ENCODE measurements at regions not wholly inside any gene's neighbourhood (a gene's known extent, or its start where the extent isn't known, plus 50 kb on each side); places are given as distances from the start of the nearest gene placed in this dataset.
"Not testable (repeated sequence)": the region's sequence is repeated elsewhere in the genome, so short reads cannot be mapped to it uniquely, and the experiment has no call there.

DNA sequence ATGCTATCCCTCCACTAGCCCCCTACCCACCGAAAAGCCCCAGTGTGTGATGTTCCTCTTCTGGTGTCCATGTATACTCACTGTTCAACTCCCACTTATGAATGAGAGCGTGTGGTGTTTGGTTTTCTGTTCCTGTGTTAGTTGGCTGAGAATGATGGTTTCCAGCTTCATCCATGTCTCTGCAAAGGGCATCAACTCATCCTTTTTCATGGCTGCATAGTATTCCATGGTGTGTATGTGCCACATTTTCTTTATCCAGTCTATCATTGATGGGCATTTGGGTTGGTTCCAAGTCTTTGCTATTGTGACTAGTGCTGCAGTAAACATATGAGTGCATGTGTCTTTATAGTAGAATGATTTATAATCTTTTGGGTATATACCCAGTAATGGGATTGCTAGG lies 599.3 kb upstream of the B3GAT1 start:
- not testable (repeated sequence) for DNase-seq

DNA sequence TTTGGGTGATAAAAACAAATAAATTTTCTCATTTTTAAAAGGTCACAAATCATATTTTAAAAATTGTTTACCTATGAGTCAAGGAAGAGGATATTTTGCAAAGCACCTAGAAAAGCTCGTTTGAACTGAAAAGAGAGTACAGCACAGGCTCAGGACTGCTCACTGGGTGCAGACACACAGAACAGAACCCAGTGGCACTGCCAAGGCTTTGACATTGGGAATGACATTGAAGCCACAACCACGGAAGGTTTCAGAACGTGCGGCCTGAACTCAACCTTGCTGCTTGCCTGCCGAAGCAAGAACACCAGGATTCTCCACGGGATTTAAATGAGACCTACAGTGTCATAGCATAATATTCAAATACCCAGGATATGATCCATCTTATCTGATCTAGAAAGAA lies 597.1 kb upstream of the B3GAT1 start:
- no peak for DNase-seq

DNA sequence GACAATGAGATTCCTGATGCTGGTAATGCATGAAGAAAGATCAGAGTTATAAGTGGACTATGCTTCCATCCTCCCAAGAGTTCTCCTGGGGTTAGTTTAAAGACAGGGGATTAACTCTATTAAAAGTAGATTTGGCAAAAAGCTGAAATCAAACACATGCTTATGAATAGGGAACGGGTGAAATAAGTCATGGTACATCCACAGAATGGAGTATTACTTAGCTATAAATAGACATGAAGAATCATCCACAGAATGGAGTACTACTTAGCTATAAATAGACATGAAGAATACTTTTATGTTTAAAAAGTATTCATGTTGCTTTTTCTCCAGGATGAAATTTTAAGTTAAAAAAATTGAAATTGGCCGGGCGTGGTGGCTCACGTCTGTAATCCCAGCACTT lies 596.4 kb upstream of the B3GAT1 start:
- DNase-seq = no peak

DNA sequence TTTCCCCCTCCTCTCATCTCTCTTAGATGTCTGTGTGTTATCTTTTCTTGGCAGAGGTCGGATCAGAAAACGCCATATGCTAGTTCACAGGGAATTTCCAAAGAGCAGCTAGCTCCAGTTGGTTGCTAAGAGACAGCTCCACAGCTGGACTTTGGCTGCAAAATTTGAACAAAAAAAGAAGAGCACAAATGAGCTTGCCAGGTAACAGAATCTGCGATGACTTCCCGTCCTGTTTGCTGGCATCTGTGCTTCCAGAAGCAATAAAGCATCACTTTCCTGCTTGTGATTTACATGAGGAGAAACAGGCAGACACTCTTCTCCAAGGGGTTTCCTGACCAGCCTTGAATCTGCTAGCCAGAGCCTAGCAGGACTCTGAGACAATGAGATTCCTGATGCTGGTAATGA lies 596.0 kb upstream of the B3GAT1 start:
- DNase-seq = no peak

DNA sequence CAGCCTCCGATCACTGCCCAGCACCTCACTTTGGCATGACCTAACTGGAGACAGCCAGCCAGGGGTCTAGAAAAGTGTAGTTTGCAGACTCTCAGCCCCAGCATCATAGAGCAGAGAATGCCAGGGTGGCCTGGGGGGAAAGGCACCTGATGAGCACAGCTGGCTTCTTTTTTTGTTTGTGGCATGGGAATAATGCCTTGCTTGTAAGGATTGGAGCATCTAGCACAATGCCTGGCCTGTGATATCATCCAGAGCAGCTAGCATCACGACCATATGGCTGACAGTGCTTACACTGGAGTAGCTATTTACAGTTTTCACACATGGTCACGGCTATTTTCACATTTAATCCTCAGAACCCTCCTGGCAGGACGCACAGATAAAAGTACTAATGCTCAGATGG lies 594.8 kb upstream of the B3GAT1 start:
- DNase-seq = no peak

DNA sequence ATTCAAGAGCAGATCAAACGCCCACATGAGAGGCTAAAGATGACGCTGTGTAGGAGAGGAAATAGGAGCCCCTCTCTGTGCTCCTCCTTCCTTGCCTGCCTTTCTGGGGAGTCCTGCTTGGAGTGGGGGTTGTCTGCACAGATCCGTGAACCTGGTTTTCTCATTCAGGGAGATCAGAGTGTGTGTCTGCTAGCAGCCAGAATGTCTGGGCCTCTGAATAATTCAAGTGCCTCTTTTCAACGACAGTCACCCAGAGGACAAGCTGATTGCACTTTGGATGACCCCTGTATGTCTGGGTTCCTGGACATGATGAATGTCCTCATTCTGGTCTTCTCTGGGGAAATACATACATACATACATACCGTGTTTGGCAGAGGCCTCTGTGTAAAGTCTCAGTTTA lies 592.5 kb upstream of the B3GAT1 start:
- no peak for DNase-seq

DNA sequence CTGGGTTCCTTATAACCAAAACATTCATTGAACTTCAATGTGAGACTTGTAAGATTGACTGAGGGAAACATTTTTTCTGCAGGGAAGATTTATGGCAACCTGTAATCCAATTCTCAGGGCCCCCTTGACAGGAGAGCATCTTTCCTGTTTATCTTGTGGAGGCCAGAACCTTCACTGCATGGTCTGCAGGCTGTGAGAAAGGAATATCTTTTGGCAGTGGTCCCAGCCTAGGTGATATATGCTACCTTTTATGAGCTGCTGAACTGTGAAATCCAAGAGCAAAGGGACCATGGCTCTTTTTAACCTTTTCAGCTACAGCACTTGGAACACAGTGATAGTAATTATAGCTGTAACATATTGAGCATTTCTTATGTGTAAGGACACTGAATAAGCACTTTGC lies 590.2 kb upstream of the B3GAT1 start:
- DNase-seq = no peak

DNA sequence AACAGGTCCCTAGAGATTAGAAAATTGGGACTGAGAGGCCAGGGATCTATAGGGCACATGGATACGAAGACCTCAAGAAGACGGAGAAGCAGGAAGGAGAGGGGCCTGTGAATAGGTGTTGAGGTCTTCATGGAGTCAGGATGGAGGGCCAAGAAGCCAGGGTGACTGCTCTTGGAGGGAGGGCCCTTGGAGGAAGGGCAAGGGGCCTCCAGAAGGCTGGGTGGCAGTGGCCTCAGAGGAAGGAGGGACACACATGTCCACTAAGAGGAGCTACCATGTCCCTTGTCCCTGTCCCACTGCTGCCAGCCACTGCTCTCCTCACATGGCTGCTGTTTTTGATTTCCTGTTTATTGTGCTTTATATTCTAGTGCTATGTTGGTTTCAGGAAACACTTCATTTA lies 589.5 kb upstream of the B3GAT1 start:
- DNase-seq = no peak

DNA sequence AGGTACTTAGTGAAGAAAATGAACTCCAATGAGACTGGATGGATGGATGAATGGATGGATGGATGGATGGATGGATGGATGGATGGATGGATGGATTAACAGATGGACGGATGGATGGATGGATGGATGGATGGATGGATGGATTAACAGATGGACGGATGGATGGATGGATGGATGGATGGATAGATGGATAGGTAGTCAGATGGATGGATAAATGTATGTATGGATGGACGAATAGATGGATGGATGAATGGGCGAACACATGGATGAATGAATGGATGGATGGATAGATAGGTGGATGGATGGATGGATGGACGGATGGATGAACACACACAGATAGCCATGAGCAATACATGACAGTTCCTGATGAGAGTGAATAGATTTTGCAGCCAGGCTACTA lies 589.0 kb upstream of the B3GAT1 start:
- DNase-seq = not testable (repeated sequence)

DNA sequence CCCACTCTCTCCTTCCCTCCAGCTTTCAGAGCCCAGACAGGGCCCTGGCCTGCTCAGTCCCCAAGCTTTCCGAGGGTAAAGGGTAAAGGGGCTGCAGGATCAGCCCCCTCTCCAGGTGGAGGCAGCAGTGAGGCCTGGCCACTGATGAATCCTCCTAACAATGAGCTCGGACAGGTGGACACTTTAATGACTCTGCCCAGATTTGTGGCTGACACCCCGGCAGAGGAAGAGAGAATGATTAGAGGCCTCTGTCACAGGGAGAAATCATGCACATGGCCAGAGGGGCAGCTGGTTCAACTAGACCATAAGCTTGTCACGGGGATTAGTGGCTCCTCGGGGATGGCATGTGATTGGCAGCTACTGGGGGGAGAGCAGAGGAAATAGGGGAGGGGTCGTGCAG lies 587.5 kb upstream of the B3GAT1 start:
- DNase-seq = no peak

DNA sequence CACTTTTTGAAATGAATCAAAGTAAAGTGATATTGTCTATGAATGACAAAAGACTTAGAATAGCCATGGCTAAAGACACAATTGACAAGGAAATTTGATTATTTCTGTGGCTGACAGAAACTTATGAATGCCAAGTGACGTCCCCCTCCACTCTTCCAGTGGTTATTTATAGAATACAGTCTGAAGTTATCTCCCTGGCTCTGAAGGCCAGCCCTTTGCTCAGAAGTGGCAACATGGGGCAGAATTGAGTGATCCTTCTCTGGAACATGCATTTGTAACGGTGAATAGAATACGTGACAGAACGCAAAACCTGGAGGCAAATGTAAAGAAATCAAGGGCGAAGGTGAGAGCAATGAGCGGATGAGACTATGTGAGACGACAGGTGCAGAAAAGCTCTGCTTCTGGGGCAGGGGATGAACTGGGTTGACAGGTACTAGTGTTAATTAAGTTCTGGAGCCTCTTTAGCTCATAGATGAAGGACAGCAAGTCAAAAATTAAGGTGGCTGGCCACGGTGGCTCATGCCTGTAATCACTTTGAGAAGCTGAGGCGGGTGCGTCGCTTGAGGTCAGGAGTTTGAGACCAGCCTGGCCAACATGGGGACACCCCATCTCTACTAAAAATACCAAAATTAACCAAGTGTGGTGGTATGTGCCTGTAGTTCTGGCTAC lies 585.7 kb upstream of the B3GAT1 start:
- DNase-seq = no peak

DNA sequence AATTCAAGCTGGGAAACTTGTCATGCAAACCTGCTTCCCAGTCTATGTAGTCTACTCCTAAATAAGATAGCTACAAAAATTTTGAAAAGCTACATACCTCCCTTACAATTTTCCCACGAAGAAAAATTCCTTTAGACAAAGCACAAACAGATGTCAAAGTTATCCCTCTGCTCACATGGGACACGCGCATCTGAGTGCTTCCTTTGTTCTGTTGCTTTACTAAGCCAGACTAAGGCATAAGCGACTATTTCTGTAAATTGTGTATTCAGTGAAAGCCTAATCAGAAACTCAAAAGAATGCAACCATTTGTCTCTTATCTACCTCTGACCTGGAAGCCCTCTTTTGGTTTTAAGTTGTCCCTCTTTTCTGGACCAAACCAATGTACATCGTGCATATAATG lies 583.7 kb upstream of the B3GAT1 start:
- no peak for DNase-seq

DNA sequence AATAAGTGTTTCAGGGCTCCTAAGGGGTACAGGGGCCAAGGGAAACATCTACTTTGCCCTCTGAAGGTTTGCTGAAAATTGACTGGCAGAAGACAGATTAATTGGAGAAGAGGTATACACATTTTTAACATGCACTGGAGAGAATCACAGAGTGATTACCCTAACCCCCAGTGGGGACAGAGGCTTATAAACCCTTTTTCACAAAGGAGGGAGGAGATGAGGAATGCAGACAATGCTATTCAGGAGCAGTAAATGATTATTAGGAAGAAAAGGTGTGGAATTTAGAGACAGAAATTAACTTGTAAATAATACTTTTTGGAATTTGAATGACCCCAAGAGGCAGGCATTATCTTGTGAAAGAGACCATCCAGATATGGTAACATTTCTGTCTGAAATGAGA lies 582.4 kb upstream of the B3GAT1 start:
- no peak for DNase-seq

DNA sequence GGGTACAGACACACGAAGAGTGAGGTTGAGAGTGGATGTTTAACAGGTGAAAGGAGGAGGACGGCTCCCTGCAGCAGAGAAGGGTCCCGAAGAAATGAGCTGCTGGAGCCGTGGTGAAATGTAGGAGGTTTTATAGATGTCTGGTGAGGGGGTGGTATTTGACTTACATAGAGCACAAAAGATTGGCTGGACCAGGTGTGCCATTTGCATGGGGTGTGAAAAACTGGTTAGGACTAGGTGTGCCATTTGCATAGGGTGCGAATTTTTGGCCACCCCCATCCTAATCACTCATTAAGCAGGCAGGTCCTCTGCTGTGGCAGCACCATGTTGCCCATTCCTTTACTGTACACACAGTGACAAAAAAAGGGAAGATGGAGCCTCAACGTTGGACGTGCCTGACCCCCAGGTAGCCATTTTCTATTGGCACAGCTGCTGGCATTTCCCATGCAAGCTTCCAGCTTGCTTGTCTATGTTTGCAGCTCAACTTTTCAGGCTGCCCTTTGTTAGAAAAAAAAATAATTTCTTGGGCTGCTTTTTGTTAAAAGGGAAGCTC lies 581.7 kb upstream of the B3GAT1 start:
- no peak for DNase-seq

DNA sequence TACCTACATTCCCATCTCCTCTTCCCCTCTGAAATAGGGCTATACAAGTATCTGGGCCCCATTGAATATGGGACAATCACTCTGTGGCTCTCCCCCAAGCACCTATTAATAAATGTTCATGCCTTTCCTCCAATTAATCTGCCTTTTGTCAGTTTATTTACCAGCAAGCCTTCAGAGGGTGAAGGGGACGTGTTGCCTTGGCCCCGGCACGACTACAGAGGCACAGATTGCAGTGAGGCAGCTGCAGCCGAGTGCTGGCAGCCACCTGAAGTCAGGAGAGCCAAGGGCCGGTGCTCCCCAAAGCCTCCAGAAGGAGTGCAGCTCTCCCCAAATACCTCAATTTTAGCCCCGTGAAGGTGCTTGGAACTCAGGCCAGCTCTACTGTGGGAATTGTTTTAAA lies 580.9 kb upstream of the B3GAT1 start:
- no peak for DNase-seq

DNA sequence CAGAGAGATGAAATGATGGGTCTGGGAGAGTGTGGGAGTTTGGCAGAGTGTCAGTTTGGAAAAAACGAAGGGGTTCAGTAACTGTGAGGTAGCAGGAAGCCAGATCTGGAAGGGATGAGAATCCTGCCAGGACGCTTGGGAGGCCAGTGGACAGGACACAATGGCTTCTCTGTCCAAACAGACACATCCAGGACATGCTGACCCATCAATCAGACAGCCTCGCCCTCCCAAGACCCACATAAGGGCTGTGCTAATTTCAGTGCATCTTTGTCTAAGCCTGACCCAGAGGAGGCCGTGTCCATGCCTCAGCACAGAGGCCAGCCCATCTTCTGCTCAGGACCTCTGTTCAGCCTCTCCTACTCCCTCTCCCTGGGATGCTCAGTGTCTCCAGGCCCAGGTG lies 576.5 kb upstream of the B3GAT1 start:
- no peak for DNase-seq

DNA sequence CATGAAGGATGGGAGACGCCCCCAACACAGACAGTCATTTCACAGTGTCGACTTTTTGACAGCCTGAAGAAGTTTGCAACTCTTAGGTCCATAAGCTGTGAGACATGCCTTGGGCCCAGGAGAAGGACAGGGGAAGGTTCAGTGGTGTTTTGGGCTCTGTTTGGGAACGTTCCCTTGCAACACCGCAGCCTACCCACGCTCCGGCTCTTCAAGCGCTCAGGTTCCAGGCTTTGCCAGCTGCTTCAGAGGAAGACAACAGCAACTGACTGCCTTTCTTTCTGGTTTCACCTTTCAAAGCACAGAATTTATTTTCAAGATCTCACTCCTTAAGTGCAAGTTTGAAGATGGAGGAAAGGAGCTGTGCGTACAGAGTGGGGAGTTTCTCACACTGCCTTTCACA lies 575.8 kb upstream of the B3GAT1 start:
- no peak for DNase-seq

DNA sequence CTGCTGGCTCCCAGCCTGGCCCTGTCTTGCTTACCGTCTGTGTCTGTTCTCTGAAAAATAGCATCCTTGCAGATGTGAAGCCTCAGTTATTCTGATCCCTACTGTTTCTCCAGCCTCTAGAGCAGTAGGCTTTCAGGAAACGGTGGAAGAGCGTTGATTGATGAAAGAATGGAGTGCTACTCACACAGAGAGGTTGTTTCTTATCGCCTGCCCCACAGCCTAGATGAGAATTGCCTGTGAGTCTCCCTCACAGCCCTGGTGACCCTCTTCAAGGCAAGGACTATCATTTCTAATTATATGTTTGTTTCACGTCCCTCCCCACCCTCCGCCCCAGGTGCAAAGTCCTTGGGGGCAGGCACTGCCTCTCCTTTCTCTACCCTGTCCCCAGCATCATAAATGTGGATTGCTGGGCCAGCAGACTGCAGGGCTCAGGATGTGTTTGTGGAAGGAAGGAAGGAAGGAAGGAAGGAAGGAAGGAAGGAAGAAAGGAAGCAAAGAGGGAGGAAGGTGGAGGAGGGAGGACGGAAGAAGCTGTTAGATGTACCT lies 575.3 kb upstream of the B3GAT1 start:
- no peak for DNase-seq

DNA sequence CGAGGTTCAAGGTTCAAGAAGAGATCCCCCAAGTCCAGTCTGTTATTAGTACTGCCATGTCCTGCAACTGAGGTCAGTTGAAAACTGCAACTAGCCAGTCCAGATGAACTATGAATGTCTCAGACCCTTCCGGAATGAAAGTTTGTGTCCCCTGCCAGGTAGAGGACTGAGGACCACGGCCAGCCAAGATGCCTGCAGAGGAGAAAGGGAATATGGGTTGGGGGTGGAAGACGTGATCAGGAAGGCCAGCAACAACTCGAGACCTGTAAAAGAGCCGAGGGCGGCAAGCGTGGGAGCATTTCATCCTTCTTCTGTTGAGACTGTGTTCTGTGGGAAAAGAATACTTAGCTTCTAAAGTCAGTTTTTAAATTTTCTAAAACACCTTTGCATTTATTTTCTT lies 572.4 kb upstream of the B3GAT1 start:
- DNase-seq = no peak

DNA sequence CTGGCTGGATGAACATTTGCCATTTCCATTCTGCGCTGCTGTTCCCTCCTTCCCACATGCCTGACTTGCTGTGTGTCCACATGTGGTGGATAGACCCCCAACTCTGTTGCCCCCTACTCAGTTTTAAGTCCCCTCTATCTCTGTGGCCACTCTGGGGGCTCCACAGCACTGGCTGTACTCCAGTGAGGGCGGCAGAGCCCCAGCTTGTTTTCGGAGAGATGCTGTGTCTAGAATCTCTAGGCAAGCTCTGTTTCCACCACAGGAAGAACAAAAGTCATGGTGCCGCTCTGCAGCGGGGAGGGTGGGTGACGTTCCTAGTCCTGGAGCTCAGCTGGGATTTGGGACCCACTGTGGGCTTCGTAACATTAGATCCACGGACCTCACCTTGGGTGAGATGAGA lies 570.4 kb upstream of the B3GAT1 start:
- not testable (repeated sequence) for DNase-seq

DNA sequence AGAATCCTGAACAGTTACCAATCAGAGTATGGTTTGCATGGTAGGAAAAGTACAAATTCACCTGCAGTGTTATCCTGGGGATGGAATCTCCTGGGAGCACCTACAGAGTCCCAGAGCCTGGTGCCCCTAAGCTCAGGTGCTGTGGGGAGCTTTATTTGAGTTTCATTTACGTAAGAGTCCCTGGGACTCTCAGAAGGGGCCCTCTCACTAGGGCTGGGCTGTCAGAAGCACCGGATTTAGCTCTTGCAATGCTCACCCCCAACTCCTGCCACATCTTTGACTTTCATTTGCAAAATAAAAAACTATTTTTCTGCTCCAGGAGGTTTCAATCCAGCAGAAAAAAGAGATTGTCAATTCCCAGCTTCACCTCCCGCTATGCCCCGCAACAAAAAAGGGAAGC lies 569.8 kb upstream of the B3GAT1 start:
- no peak for DNase-seq

DNA sequence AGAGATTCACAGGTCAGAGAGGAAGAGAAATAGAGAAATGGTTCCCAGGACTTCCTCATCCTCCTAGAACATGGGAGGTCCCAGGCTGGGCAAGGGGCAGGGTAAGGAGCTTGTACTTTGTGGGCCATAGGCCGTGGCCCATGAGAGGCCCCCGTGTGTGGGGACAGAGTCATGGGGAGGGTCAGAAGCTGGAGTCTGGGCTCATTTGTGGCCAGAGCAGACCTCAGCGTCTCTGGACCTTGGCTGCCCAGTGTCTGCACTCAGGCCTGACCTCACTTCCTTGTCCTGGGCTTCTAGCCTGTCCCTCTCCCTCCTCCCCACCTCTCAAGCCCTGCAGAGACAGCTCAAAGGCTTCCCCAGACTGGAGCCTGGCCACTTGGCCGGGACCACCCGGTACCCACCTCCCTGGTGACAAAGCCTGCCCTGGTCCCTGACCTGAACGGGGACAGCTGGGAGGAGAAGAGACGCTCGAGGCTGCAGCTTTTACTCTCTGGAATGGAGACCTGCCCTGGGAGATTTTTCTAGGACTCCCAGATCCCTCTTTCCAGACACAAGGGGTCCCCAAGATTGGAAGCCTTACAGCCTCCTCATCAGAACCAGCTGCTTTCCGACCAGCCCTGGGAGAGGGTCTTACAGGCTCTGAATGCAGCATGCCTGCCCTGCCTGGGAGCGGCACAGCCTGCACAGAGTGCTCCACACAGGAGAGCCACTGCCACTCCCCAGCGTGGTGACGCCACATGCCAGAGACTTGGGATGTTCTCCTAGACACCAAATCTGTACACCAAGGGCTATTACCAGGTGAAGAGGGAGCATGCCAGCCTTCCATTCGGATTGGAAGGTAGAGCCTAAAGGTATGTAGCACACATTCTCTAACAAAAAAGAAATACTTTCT lies 569.0 kb upstream of the B3GAT1 start:
- DNase-seq = no peak

DNA sequence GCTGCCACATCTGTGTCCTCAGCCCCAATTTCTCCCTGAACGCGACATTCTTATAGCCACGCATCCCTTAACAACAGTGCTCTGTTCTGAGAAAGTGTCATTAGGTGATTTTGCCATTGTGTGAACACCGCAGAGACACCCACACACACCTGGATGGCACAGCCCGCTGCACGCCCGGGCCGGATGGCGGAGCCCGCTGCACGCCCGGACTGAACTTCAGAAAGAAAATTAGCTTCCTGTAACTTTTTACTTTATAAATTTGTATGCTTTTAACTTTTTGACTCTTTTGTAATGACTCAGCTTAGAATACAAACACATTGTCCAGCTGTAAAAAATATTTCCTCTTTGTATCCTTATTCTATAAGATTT lies 567.0 kb upstream of the B3GAT1 start:
- DNase-seq = not testable (repeated sequence)

Measured in T-helper 2 cell (primary cell).